HG03039 (cell line): ENCODE measurements at regions not wholly inside any gene's neighbourhood (a gene's known extent, or its start where the extent isn't known, plus 50 kb on each side); places are given as distances from the start of the nearest gene placed in this dataset.
"Not testable (repeated sequence)": the region's sequence is repeated elsewhere in the genome, so short reads cannot be mapped to it uniquely, and the experiment has no call there.

Experiments
- ATAC-seq: cut with Tn5 transposase; IDR thresholded peaks from one replicate; pipeline ENCODE4 v1.9.1; 2021; ENCODE audit warnings: mild to moderate bottlenecking, moderate library complexity; ENCODE audit not compliant: unreplicated experiment

- not testable (repeated sequence) for ATAC-seq
Observed at GRCh38 chr5:164251781-164252180, 746.4 kb downstream of the MAT2B start.

GRCh38 chr5:164253764-164254163 is 748.3 kb downstream of the MAT2B start:
- ATAC-seq, result no peak

GRCh38 chr5:164255598-164256213 is 750.3 kb downstream of the MAT2B start:
- no peak for ATAC-seq

- ATAC-seq, result no peak
Observed at GRCh38 chr5:164256351-164256750, 750.9 kb downstream of the MAT2B start.

GRCh38 chr5:164256954-164257353 is 751.5 kb downstream of the MAT2B start:
- no peak for ATAC-seq

- ATAC-seq, result no peak
Observed at GRCh38 chr5:164265566-164265965, 760.1 kb downstream of the MAT2B start.

- ATAC-seq, result no peak
Observed at GRCh38 chr5:164266571-164266970, 761.2 kb downstream of the MAT2B start.

GRCh38 chr5:164277720-164278119 is 772.3 kb downstream of the MAT2B start:
- peak; percentile 63 for ATAC-seq

- no peak for ATAC-seq
Observed at GRCh38 chr5:164289526-164289925, 784.1 kb downstream of the MAT2B start.

GRCh38 chr5:164296603-164297080 is 791.2 kb downstream of the MAT2B start:
- ATAC-seq, result no peak

GRCh38 chr5:164298165-164298564 is 792.7 kb downstream of the MAT2B start:
- no peak for ATAC-seq

- no peak for ATAC-seq
Observed at GRCh38 chr5:164300295-164300694, 794.9 kb downstream of the MAT2B start.

GRCh38 chr5:164301136-164301535 is 795.7 kb downstream of the MAT2B start:
- ATAC-seq, result no peak

GRCh38 chr5:164301708-164302107 is 796.3 kb downstream of the MAT2B start:
- ATAC-seq, result no peak

GRCh38 chr5:164302533-164303235 is 797.3 kb downstream of the MAT2B start:
- ATAC-seq, result no peak

- ATAC-seq, result no peak
Observed at GRCh38 chr5:164303646-164304215, 798.3 kb downstream of the MAT2B start.

- no peak for ATAC-seq
Observed at GRCh38 chr5:164306662-164307061, 801.2 kb downstream of the MAT2B start.

- no peak for ATAC-seq
Observed at GRCh38 chr5:164312801-164313200, 807.4 kb downstream of the MAT2B start.

- no peak for ATAC-seq
Observed at GRCh38 chr5:164317676-164318075, 812.3 kb downstream of the MAT2B start.

GRCh38 chr5:164319161-164319560 is 813.7 kb downstream of the MAT2B start:
- ATAC-seq, result no peak

- no peak for ATAC-seq
Observed at GRCh38 chr5:164324239-164324638, 818.8 kb downstream of the MAT2B start.

GRCh38 chr5:164326219-164326618 is 820.8 kb downstream of the MAT2B start:
- ATAC-seq, result no peak
